Duodenal mucosa (tissue), 2 donors: ENCODE measurements at regions not wholly inside any gene's neighbourhood (a gene's known extent, or its start where the extent isn't known, plus 50 kb on each side); places are given as distances from the start of the nearest gene placed in this dataset.
"Not testable (repeated sequence)": the region's sequence is repeated elsewhere in the genome, so short reads cannot be mapped to it uniquely, and the experiment has no call there.

ENCODE experiments used
- H3K27ac ChIP-seq: one replicate; pipeline ENCODE4 v1.7.0; 2013; ENCODE audit warnings: low read depth, low read length
- H3K27me3 ChIP-seq, 2 donors: one replicate each; pipeline ENCODE4 v1.7.0; 2013; ENCODE audit warnings: low read length in 2 of 2, control low read depth in 1 of 2; ENCODE audit not compliant: insufficient read depth in 2 of 2, control insufficient read depth in 1 of 2
- H3K36me3 ChIP-seq, 2 donors: one replicate each; pipeline ENCODE4 v1.7.0; 2013; ENCODE audit warnings: low read length in 2 of 2, control low read depth in 1 of 2; ENCODE audit not compliant: insufficient read depth in 2 of 2, control insufficient read depth in 1 of 2
- H3K4me1 ChIP-seq, 2 donors: one replicate each; pipeline ENCODE4 v1.7.0; 2013; ENCODE audit warnings: low read length in 2 of 2, control low read depth in 1 of 2; ENCODE audit not compliant: insufficient read depth in 2 of 2, control insufficient read depth in 1 of 2
- H3K4me3 ChIP-seq, 2 donors: one replicate each; pipeline ENCODE4 v1.7.0; 2013; ENCODE audit warnings: low read length in 2 of 2, low read depth in 1 of 2
- H3K9ac ChIP-seq, 2 donors: one replicate each; pipeline ENCODE4 v1.7.0; 2013; ENCODE audit warnings: low read length in 2 of 2, low read depth in 1 of 2
- H3K9me3 ChIP-seq, 2 donors: one replicate each; pipeline ENCODE4 v1.7.0; 2013; ENCODE audit warnings: low read length in 2 of 2, control low read depth in 1 of 2; ENCODE audit not compliant: control insufficient read depth in 1 of 2

GRCh38 chr2:18980786-18981430 is 377.5 kb downstream of the OSR1 start:
- no peak overlapping the region for H3K4me3 ChIP-seq
- no peaks in the 10 kb centered on the region for H3K27me3 ChIP-seq
- H3K4me1 ChIP-seq: no peaks in the 10 kb centered on the region
- no peak overlapping the region for H3K27ac ChIP-seq
- H3K9me3 ChIP-seq: no peaks in the 10 kb centered on the region
- H3K9ac ChIP-seq: no peak overlapping the region
- no peaks in the 10 kb centered on the region for H3K36me3 ChIP-seq

- Histone ChIP-seq H3K9ac (no peak overlapping the region), H3K4me1 (no peaks in the 10 kb centered on the region), H3K9me3 (no peaks in the 10 kb centered on the region), H3K4me3 (no peak overlapping the region), H3K27me3 (no peaks in the 10 kb centered on the region), H3K36me3 (no peaks in the 10 kb centered on the region), H3K27ac (no peak overlapping the region)
Observed at GRCh38 chr2:18980104-18980785, 378.2 kb downstream of the OSR1 start.

- Histone ChIP-seq H3K9ac (no peak overlapping the region), H3K36me3 (no peaks in the 10 kb centered on the region), H3K27me3 (no peaks in the 10 kb centered on the region), H3K4me3 (no peak overlapping the region), H3K27ac (no peak overlapping the region), H3K4me1 (no peaks in the 10 kb centered on the region), H3K9me3 (no peaks in the 10 kb centered on the region)
Observed at GRCh38 chr2:18977409-18977808, 381.0 kb downstream of the OSR1 start.

GRCh38 chr2:18976168-18976961 is 382.1 kb downstream of the OSR1 start:
- Histone ChIP-seq H3K27ac (no peak overlapping the region), H3K9ac (no peak overlapping the region), H3K4me1 (no peaks in the 10 kb centered on the region), H3K4me3 (no peak overlapping the region), H3K9me3 (no peaks in the 10 kb centered on the region), H3K27me3 (no peaks in the 10 kb centered on the region), H3K36me3 (no peaks in the 10 kb centered on the region)

GRCh38 chr2:18975506-18976167 is 382.8 kb downstream of the OSR1 start:
- Histone ChIP-seq H3K9me3 (no peaks in the 10 kb centered on the region), H3K27me3 (no peaks in the 10 kb centered on the region), H3K4me3 (no peak overlapping the region), H3K9ac (no peak overlapping the region), H3K27ac (no peak overlapping the region), H3K36me3 (no peaks in the 10 kb centered on the region), H3K4me1 (no peaks in the 10 kb centered on the region)

- Histone ChIP-seq H3K27me3 (no peaks in the 10 kb centered on the region), H3K9ac (no peak overlapping the region), H3K9me3 (no peaks in the 10 kb centered on the region), H3K4me3 (no peak overlapping the region), H3K27ac (no peak overlapping the region), H3K4me1 (no peaks in the 10 kb centered on the region), H3K36me3 (no peaks in the 10 kb centered on the region)
Observed at GRCh38 chr2:18971628-18972027, 382.3 kb upstream of the NT5C1B start.

GRCh38 chr2:18971069-18971378 is 381.7 kb upstream of the NT5C1B start:
- Histone ChIP-seq H3K4me3 (no peak overlapping the region), H3K9me3 (no peaks in the 10 kb centered on the region), H3K27me3 (no peaks in the 10 kb centered on the region), H3K27ac (no peak overlapping the region), H3K36me3 (no peaks in the 10 kb centered on the region), H3K4me1 (no peaks in the 10 kb centered on the region), H3K9ac (no peak overlapping the region)

GRCh38 chr2:18966131-18966530 is 376.8 kb upstream of the NT5C1B start:
- H3K4me1 ChIP-seq: no peaks in the 10 kb centered on the region
- no peak overlapping the region for H3K4me3 ChIP-seq
- H3K9me3 ChIP-seq: no peaks in the 10 kb centered on the region
- no peak overlapping the region for H3K27ac ChIP-seq
- no peak overlapping the region for H3K9ac ChIP-seq
- no peaks in the 10 kb centered on the region for H3K27me3 ChIP-seq
- no peaks in the 10 kb centered on the region for H3K36me3 ChIP-seq

- not testable (repeated sequence) for H3K4me3 ChIP-seq, H3K36me3 ChIP-seq, H3K9me3 ChIP-seq, H3K27ac ChIP-seq, H3K9ac ChIP-seq, H3K4me1 ChIP-seq, H3K27me3 ChIP-seq
Observed at GRCh38 chr2:18963739-18964256, 374.4 kb upstream of the NT5C1B start.

- H3K4me3 ChIP-seq: no peak overlapping the region
- no peak overlapping the region for H3K9ac ChIP-seq
- H3K9me3 ChIP-seq: no peaks in the 10 kb centered on the region
- no peaks in the 10 kb centered on the region for H3K36me3 ChIP-seq
- no peaks in the 10 kb centered on the region for H3K27me3 ChIP-seq
- H3K27ac ChIP-seq: no peak overlapping the region
- H3K4me1 ChIP-seq: no peaks in the 10 kb centered on the region
Observed at GRCh38 chr2:18961991-18962421, 372.6 kb upstream of the NT5C1B start.
